ENCODE measurements at regions not wholly inside any gene's neighbourhood (a gene's known extent, or its start where the extent isn't known, plus 50 kb on each side); places are given as distances from the start of the nearest gene placed in this dataset.

- TF ChIP-seq CTCF (conservative IDR thresholded peaks at IDR 0.05), result no peak
- TF ChIP-seq EZH2 (IDR thresholded peaks at IDR 0.05; ENCODE audit: low read depth), result no peak
Measured at GRCh38 chr10:125266966-125267365, 106.6 kb upstream of the CTBP2 start.
